ENCODE measurements at regions not wholly inside any gene's neighbourhood (a gene's known extent, or its start where the extent isn't known, plus 50 kb on each side); places are given as distances from the start of the nearest gene placed in this dataset.

DNA sequence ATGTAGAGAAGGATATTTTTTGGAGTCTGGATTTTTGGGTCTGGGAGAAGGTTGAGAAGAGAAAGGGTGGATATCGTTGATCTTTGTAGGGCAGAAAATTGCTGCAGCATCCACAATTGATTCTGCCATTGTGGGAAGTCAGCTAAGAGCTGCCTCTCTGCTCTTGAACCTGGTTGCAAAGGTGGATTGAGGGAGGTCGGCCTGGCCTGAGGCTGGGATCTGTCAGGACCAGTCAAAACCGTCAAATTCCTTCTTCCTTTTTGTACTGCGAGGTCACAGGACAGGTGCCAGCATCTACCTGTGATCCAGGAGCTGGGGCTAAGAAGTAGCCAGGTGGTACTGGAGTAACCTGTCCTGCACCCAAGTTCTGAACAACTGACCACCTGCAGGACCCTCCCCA is 93.7 kb downstream of the SHOX start:
- in situ Hi-C loops (cut with HindIII; ENCODE audit: low sequenced_read_pairs): no loop called here
- no peak for TF ChIP-seq CTCF (IDR thresholded peaks at IDR 0.05; ENCODE audit: low read depth, low read length)
- no peak for DNase-seq (ENCODE audit: low read depth, low spot score)
- no peak overlapping the region for H3K4me3 ChIP-seq (ENCODE audit: low read depth, low read length)

DNA sequence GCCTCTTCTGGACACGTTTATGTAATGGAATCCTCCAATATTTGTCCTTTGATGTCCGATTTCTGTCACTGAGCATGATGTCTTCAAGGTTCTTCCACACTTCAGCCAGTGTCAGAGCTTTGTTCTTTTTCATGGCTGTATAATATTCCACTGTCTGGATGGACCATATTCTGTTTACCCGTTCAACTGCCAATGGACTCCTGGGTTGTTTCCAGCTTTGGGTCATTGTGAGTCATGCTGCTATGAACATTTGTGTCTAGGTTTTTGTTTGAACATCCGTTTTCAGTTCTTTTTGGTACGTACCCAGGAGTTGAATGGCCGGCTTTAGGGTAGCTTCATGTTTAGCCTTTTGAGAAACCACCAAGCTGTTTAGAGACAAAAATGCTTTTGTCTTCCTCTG is 93.2 kb downstream of the SHOX start:
- in situ Hi-C loops (cut with HindIII; ENCODE audit: low sequenced_read_pairs): no loop called here
- no peak for TF ChIP-seq CTCF (IDR thresholded peaks at IDR 0.05; ENCODE audit: low read depth, low read length)
- no peak overlapping the region for H3K4me3 ChIP-seq (ENCODE audit: low read depth, low read length)
- DNase-seq (ENCODE audit: low read depth, low spot score): no peak

GRCh38 chrX:721354-721753 is 90.8 kb downstream of the SHOX start:
- no peak for DNase-seq (ENCODE audit: low read depth, low spot score)
- H3K4me3 ChIP-seq (ENCODE audit: low read depth, low read length): no peak overlapping the region
- in situ Hi-C loops (cut with HindIII; ENCODE audit: low sequenced_read_pairs): no loop called here
- TF ChIP-seq CTCF (IDR thresholded peaks at IDR 0.05; ENCODE audit: low read depth, low read length): no peak

DNA sequence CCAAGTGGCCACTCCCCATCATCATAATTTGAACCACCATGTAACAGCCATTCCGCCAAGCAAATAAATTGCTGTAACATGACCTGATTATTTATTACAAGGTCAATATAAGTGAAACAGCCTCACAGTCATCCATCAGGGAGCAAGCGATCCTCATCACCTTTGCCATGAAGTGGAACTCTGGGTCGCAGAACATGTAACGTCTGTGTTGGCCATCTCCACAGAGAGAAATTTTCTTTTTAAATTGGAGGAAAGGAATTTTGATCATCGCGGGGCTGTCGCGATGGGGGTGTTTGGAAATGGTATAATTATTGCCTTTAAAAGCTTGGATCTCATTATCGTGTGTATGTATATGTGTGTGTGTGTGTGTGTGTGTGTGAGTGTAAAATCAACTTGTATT is 90.2 kb downstream of the SHOX start:
- in situ Hi-C loops (cut with HindIII; ENCODE audit: low sequenced_read_pairs): no loop called here
- no peak for TF ChIP-seq CTCF (IDR thresholded peaks at IDR 0.05; ENCODE audit: low read depth, low read length)
- no peak for DNase-seq (ENCODE audit: low read depth, low spot score)

GRCh38 chrX:720250-720649 is 89.7 kb downstream of the SHOX start:
- no peak overlapping the region for H3K4me3 ChIP-seq (ENCODE audit: low read depth, low read length)
- in situ Hi-C loops (cut with HindIII; ENCODE audit: low sequenced_read_pairs): no loop called here
- no peak for DNase-seq (ENCODE audit: low read depth, low spot score)
- no peak for TF ChIP-seq CTCF (IDR thresholded peaks at IDR 0.05; ENCODE audit: low read depth, low read length)

More for the DNA sequence above, 90.2 kb downstream of the SHOX start:
- no peak overlapping the region for H3K4me3 ChIP-seq (ENCODE audit: low read depth, low read length)

DNA sequence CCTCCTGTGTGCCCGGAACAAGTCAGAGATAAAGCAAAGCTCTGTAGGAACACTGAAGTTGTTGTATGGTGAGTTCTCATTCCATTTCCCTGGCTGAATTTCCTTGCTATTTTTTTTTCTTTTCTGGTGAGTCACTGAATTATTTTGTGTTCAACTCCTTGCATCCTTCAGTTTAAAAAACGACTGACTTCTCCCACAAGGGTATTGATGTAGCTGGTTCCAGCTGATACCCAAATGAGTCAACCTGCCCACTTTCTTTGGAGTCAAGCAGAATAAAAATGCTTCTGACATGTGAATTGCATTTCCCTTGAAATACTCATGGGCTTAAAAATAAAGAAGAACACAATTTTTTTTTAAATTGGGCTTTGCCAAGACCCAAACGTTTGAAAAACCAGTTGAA is 85.5 kb downstream of the SHOX start:
- in situ Hi-C loops (cut with HindIII; ENCODE audit: low sequenced_read_pairs): no loop called here
- TF ChIP-seq CTCF (IDR thresholded peaks at IDR 0.05; ENCODE audit: low read depth, low read length): no peak
- DNase-seq (ENCODE audit: low read depth, low spot score): no peak
- H3K4me3 ChIP-seq (ENCODE audit: low read depth, low read length): no peak overlapping the region

DNA sequence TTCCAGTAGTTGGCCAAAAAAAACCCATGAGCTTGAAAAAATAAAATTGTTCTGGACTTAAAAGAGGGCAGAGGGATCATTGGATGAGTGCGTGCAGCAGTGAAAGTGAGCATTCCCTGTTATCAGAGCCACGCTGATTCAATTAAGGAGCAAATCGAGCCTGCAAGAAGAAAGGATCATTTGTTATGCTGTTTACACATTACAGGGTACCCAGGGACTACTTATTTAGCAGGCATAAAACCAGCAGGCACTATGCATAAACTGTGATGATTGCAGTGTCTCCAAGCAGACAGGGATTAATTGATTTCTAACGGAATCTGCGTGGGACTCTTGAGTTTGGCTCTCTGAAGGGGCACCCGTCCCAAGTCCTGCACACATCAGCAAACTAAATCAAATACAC is 83.5 kb downstream of the SHOX start:
- DNase-seq (ENCODE audit: low read depth, low spot score): no peak
- no peak overlapping the region for H3K4me3 ChIP-seq (ENCODE audit: low read depth, low read length)
- TF ChIP-seq CTCF (IDR thresholded peaks at IDR 0.05; ENCODE audit: low read depth, low read length): no peak
- in situ Hi-C loops (cut with HindIII; ENCODE audit: low sequenced_read_pairs): no loop called here

Data from astrocyte of the spinal cord (primary cell).